Stimulated activated CD8-positive, alpha-beta memory T cell treated with anti-CD3 and anti-CD28 coated beads, Interleukin-7, amount 100 ng/mL, for 1 hour (primary cell): ENCODE measurements at regions not wholly inside any gene's neighbourhood (a gene's known extent, or its start where the extent isn't known, plus 50 kb on each side); places are given as distances from the start of the nearest gene placed in this dataset.
A peak's percentile ranks its signal among the peaks of the same experiment; 100 is the strongest.

Experiments
- DNase-seq, 2 donors: peaks; one replicate each; pipeline ENCODE4 v3.0.0-alpha.2; 2020; ENCODE audit warnings: low read depth in 2 of 2

GRCh38 chr6:1551249-1551648 is 58.5 kb upstream of the FOXC1 start:
- DNase-seq, result no peak

GRCh38 chr6:1552296-1552761 is 57.4 kb upstream of the FOXC1 start:
- DNase-seq, result no peak

- DNase-seq, result no peak
Measured at GRCh38 chr6:1553562-1554083, 56.1 kb upstream of the FOXC1 start.

DNA sequence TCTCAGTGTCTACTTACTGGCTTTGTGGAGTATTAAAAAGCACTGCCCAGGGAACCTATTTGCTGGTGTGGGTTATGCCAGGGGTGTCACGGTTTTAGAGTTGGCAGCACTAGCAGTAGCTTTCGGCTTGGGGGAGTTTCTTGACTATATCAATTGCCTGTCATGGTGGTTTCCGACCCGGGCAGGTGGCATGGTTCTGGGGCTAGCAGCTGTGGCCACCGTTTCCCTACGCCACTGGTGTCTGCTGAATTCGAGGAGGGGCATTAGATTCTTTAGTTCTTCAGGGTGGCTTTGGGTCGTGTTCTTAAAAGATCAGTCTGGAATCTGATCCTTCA is 55.6 kb upstream of the FOXC1 start:
- DNase-seq, result no peak

DNA sequence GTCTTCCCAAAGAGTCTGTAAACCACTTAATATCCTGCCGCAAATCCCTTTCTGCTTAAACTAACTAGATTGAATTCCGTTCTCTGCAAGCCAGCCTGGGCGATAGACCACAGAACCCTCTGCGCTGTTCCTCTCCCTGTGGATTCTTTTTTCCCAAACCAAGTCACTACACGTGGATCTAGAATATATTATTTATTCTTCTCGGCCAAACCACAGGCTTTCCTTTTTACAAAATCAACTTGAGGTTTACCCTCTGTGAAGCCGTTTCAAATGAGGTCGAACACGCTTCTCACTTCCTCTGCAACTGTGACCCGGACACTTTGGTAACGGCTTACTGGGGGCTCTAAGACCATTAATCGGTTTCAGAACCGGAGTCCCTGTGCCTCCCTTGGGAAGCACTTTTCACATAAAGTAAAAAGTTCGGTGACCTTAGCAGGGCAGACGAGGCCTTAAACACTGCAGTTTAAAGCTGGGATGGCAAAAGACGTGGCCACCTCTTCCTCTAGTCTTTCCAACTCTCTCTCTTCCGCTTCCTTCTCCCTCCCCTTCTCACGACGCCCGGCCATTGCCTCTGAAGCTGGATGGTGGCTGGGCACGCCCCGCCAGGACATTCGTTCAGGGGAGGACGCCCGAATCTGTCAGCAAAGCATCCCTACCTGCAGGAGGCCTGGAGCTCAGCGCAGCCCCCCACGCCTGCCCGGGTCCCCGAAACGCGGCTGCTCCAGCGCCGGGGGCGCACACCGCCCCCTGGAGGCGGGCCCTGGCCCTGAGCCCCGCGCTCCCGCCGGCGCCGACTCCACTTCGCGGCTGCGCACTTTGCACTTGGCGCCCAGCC is 55.0 kb upstream of the FOXC1 start:
- DNase-seq, result peak; percentile 4 to 60

DNA sequence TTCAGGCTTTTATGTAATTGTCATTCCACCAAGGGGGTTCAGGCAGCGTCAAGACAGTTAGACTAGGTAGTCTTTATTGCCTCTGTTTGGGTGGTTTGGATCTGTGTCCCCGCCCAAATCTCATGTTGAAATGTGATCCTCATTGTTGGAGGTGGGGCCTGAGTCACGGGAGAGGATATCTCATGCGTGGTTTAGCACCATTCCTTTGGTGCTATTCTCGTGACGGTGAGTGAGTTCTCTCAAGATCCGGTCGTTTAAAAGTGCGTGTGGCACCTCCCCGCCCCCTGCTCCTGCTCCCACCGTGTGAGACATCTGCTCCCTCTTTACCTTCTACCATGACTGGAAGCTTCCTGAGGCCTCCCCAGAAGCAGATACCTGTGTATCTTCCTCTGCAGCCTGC is 51.3 kb upstream of the FOXC1 start:
- DNase-seq, result no peak
